ENCODE measurements at regions not wholly inside any gene's neighbourhood (a gene's known extent, or its start where the extent isn't known, plus 50 kb on each side); places are given as distances from the start of the nearest gene placed in this dataset.

DNA sequence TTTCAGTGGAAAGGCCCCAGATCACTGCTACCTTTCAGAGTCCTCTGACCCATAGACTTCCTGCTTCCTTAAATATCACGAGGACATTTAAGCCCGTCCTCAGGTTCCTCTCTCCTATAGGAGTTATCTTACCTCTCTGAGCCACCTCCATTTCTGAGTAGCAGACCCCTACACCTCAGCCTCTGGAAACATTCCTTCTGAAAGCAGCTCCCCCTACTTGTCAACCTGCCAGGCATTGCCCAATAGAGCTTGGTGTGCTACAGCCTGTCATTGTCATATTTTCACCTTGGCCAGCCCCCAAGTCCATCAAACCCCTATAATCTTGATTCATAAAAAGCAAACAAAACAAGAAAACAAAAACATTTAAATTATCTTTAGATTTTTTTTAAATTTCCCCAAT, 717.9 kb upstream of the SLC8A1 start:
- no peak for DNase-seq (ENCODE audit: low spot score)
- TF ChIP-seq, protein P1, sequence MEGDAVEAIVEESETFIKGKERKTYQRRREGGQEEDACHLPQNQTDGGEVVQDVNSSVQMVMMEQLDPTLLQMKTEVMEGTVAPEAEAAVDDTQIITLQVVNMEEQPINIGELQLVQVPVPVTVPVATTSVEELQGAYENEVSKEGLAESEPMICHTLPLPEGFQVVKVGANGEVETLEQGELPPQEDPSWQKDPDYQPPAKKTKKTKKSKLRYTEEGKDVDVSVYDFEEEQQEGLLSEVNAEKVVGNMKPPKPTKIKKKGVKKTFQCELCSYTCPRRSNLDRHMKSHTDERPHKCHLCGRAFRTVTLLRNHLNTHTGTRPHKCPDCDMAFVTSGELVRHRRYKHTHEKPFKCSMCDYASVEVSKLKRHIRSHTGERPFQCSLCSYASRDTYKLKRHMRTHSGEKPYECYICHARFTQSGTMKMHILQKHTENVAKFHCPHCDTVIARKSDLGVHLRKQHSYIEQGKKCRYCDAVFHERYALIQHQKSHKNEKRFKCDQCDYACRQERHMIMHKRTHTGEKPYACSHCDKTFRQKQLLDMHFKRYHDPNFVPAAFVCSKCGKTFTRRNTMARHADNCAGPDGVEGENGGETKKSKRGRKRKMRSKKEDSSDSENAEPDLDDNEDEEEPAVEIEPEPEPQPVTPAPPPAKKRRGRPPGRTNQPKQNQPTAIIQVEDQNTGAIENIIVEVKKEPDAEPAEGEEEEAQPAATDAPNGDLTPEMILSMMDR (IDR thresholded peaks at IDR 0.05; ENCODE audit: extremely low read depth, missing control alignments): no peak

DNA sequence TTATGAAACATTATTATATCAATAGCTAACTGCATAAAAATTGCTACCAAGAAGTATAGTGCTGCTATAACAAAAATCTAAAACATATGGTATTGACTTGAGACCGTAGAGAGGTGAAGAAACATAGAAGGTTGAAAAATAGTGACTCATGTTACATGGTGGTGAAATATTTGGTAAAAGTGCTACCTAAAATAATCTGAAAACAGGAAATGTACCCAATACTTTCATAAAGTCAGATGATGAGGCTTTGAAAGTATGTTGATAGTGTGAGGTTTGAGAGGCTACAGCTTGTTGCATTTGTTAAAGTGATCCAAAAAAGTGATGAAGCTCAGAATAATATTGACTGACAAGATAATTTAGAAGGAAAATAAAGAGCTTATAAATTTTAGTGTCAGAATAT, 718.7 kb upstream of the SLC8A1 start:
- TF ChIP-seq, protein P1 (IDR thresholded peaks at IDR 0.05; ENCODE audit: extremely low read depth, missing control alignments): no peak
- no peak for DNase-seq (ENCODE audit: low spot score)

DNA sequence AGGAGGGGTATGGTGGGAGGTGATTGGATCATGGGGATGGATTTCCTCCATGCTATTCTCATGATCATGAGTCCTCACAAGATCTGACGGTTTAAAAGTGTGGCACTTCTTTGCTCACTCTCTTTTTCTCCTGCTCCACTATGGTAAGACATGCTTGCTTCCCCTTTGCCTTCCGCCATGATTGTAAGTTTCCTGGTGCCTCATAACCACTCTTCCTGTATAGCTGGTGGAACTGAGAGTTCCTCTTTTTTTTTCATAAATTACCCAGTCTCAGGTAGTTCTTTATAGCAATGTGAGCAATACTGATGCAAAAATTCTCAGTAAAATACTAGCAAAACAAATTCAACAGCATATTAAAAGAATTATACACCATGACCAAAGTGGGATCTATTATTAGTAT, 728.5 kb upstream of the SLC8A1 start:
- TF ChIP-seq, protein P1 (IDR thresholded peaks at IDR 0.05; ENCODE audit: extremely low read depth, missing control alignments): no peak
- DNase-seq (ENCODE audit: low spot score): no peak

DNA sequence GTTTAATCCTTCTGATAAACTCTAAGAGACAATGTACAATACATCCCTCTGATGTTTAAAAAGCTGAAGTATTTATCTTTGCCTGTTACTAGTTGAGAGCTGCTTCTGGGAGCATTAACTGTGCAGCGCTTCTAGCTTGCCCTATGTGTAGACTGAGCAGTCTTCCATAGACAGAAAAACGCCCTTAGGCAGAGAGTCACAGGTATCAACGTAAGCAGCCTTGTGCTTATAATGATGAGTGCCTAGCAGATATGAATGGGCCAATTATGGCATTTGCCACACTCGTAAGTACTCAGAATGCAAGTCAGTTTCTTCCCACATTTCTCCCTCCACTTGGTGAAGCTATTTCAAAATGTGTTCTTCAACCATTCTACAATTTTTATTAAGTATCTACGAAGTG, 731.1 kb upstream of the SLC8A1 start:
- TF ChIP-seq, protein P1 (IDR thresholded peaks at IDR 0.05; ENCODE audit: extremely low read depth, missing control alignments): no peak
- DNase-seq (ENCODE audit: low spot score): no peak

DNA sequence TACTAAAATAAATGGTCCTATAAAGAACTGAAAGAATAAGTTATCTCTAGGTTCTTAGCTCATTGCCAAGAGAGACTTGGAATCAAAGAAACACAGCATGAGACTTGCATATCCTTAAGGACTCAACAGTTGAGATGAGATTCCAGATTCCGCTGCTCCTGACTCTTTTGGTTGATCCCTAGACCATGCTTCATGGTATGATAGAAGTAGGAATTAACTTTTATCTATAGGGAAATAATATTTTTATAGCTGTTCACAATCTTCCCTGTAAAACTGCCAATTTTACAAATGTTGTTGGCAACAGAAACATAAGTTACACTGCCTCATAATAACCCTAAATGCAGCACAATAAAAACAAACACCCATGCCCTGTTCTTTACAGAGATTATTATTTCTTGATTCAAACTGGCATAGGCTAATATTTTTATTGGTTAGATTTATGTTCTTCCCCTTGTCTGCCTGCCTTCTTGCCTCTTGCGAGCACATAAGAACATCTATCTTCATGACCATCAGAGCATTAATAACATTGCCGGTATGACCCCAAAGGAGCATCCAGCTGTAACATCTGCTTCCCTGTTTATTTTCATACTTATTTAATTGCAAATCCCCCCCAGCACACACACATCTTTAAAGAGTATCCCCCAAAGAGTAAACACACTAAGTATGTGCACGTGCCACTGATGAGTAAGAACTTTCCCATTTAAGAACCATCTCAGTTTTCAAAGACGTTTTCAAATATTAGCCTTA, 735.7 kb upstream of the SLC8A1 start:
- TF ChIP-seq, protein P1 (IDR thresholded peaks at IDR 0.05; ENCODE audit: extremely low read depth, missing control alignments): no peak

DNA sequence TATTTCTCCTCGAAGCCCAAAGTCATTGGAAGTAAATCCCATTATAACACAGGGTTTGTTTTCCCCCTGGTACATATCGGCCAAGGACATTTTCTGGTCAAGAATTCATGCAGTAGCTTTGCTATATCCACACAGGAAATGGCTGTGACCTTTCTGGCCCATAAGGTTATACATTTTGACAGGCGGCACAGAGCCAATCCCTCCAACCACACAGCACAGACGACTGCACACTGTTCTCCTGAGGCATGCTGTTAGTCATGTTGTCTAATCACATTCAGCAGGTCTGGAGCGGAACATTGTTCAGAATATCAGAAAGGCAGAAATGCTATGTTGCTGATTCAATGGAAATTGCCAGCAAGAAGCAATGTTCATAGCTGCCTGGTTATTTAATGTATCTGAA, 742.3 kb upstream of the SLC8A1 start:
- DNase-seq (ENCODE audit: low spot score): no peak
- TF ChIP-seq, protein P1 (IDR thresholded peaks at IDR 0.05; ENCODE audit: extremely low read depth, missing control alignments): no peak

More for the DNA sequence above, 735.7 kb upstream of the SLC8A1 start:
- no peak for DNase-seq (ENCODE audit: low spot score)

DNA sequence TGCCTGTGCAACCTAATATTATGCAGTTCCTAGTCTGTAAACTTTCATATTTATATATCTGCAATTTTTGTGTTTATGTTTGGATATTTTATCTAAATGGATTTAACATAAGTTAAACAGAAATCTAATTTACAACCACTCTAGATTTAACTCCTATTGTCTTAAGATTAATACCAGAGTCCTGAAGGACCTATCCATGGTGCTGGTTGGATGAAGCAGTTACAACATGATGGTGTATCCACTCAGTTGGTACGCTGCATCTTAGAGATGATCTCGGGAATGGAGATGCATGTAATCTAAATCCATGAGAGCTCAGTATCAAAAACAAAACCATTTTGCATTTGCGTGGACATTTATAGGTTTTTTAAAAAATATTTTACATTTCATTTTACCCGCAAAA, 745.9 kb upstream of the SLC8A1 start:
- TF ChIP-seq, protein P1 (IDR thresholded peaks at IDR 0.05; ENCODE audit: extremely low read depth, missing control alignments): no peak
- DNase-seq (ENCODE audit: low spot score): no peak

Data from GM20000 (cell line).